Endothelial cell of umbilical vein (primary cell): ENCODE measurements at regions not wholly inside any gene's neighbourhood (a gene's known extent, or its start where the extent isn't known, plus 50 kb on each side); places are given as distances from the start of the nearest gene placed in this dataset.

Experiments
- BruUV-seq: library from RNA; stranded (reverse); fragments of 400-500 nt; replicated peaks from 2 replicates; lab custom pipeline; 2021; lab: Mats Ljungman, UMichigan
- CTCF ChIA-PET: fragments of 300-600, 350-600 bp; sonication (Branson Sonifier 250); formaldehyde crosslinking; loops from one replicate; lab custom pipeline; 2021; ENCODE audit warnings: antibody characterized with exemption, inconsistent platforms; lab: Charles Lee
- POLR2A ChIA-PET: fragments of 300-600, 350-600 bp; sonication (Branson Sonifier 250); formaldehyde crosslinking; loops from one replicate; lab custom pipeline; 2021; ENCODE audit warnings: antibody characterized with exemption, inconsistent platforms; lab: Charles Lee
- DNase-seq: peaks from one replicate; pipeline ENCODE4 v3.0.0-alpha.2; 2011; ENCODE audit warnings: low read depth, low spot score
- FAIRE-seq: peaks from 2 replicates; lab custom pipeline; 2011; peaks lifted over from hg19 to GRCh38; lab: Jason Lieb, UNC
- H2AFZ ChIP-seq: 2 replicates; pipeline ENCODE4 v1.6.0; 2012; ENCODE audit warnings: low read depth, low read length, control low read depth, inconsistent platforms
- H3K27ac ChIP-seq: 2 replicates; pipeline ENCODE4 v1.5.1; 2011; ENCODE audit warnings: low read depth, mild to moderate bottlenecking, control low read depth, low read length, moderate library complexity; ENCODE audit not compliant: insufficient read depth
- H3K27me3 ChIP-seq, 2 experiments: 2 replicates each; pipeline versions ENCODE4 v1.6.0 to v1.6.1; 2011; ENCODE audit warnings: low read length in 2 of 2, mixed read lengths in 1 of 2; ENCODE audit not compliant: control insufficient read depth in 2 of 2, insufficient read depth in 2 of 2
- H3K36me3 ChIP-seq, 2 experiments: 2 replicates in 1 of 2; 3 replicates in 1 of 2; pipeline ENCODE4 v1.5.1; 2011; ENCODE audit warnings: low read length in 2 of 2, mild to moderate bottlenecking in 1 of 2, moderate library complexity in 1 of 2; ENCODE audit not compliant: control insufficient read depth in 2 of 2, insufficient read depth in 2 of 2; ENCODE audit errors: extremely low read depth in 1 of 2
- H3K4me1 ChIP-seq: 3 replicates; pipeline ENCODE4 v1.5.1; 2011; ENCODE audit warnings: mild to moderate bottlenecking, low read length; ENCODE audit not compliant: control insufficient read depth, insufficient read depth; ENCODE audit errors: extremely low read depth
- H3K4me2 ChIP-seq: 2 replicates; pipeline ENCODE4 v1.6.1; 2011; ENCODE audit warnings: low read length, control low read depth, mixed read lengths; ENCODE audit not compliant: insufficient read depth
- H3K4me3 ChIP-seq, 3 experiments: fragments of 200-600 bp in 1 of 3; sonication (generic), shearing (Covaris generic) in 1 of 3; replicated peaks in 1 of 3; 2 replicates each; pipeline ENCODE4 v1.5.1; 2011 to 2016; ENCODE audit warnings: control low read depth in 3 of 3, low read length in 3 of 3, mild to moderate bottlenecking in 2 of 3, inconsistent platforms in 1 of 3, low read depth in 1 of 3, moderate library complexity in 1 of 3; ENCODE audit not compliant: insufficient read depth in 1 of 3
- H3K79me2 ChIP-seq: 2 replicates; pipeline ENCODE4 v1.6.0; 2012; ENCODE audit warnings: low read length, inconsistent platforms; ENCODE audit not compliant: control insufficient read depth, insufficient read depth
- H3K9ac ChIP-seq: replicated peaks from 2 replicates; pipeline ENCODE3; 2011; ENCODE audit warnings: low read length, control low read depth; ENCODE audit not compliant: insufficient read depth; ENCODE audit errors: extremely low read depth
- H3K9me1 ChIP-seq: replicated peaks from 3 replicates; pipeline ENCODE4 v1.6.0; 2011; ENCODE audit warnings: mild to moderate bottlenecking, low read length; ENCODE audit not compliant: control insufficient read depth, insufficient read depth; ENCODE audit errors: extremely low read depth
- H3K9me3 ChIP-seq: replicated peaks from 2 replicates; pipeline ENCODE4 v1.5.1; 2012; ENCODE audit warnings: low read length, inconsistent platforms; ENCODE audit not compliant: control insufficient read depth, insufficient read depth
- H4K20me1 ChIP-seq: replicated peaks from 2 replicates; pipeline ENCODE3; 2011; ENCODE audit warnings: mild to moderate bottlenecking, low read length; ENCODE audit not compliant: control insufficient read depth, insufficient read depth; ENCODE audit errors: extremely low read depth
- EZH2 ChIP-seq: IDR thresholded peaks from 2 replicates; pipeline ENCODE4 v1.6.1; 2012; ENCODE audit warnings: borderline replicate concordance, low read depth, mild to moderate bottlenecking, moderate library complexity, low read length, inconsistent platforms; ENCODE audit not compliant: severe bottlenecking
- FOS ChIP-seq: IDR thresholded peaks from 2 replicates; pipeline ENCODE4 v1.6.1; 2011; ENCODE audit warnings: mild to moderate bottlenecking, low read length, moderate library complexity, borderline replicate concordance; ENCODE audit not compliant: insufficient read depth
- GATA2 ChIP-seq: IDR thresholded peaks from 2 replicates; pipeline ENCODE4 v1.7.0; 2011; ENCODE audit warnings: low read depth, mild to moderate bottlenecking, moderate library complexity, mixed read lengths, low read length; ENCODE audit not compliant: insufficient read length, insufficient read depth
- JUN ChIP-seq: IDR thresholded peaks from 2 replicates; pipeline ENCODE4 v1.6.1; 2011; ENCODE audit warnings: borderline replicate concordance, low read depth; ENCODE audit not compliant: insufficient read length, insufficient read depth
- MYC ChIP-seq: IDR thresholded peaks from one replicate; pipeline ENCODE4 v1.6.1; 2011; ENCODE audit warnings: mild to moderate bottlenecking, low read depth, low read length
- POLR2A ChIP-seq: IDR thresholded peaks from 2 replicates; pipeline ENCODE4 v1.6.1; 2012; ENCODE audit warnings: low read depth, mild to moderate bottlenecking, control low read depth, low read length
- POLR2AphosphoS5 ChIP-seq: IDR thresholded peaks from 2 replicates; pipeline ENCODE4 v1.6.1; 2012; ENCODE audit warnings: low read depth, mild to moderate bottlenecking, control low read depth, low read length, moderate library complexity; ENCODE audit not compliant: insufficient read depth
- dilution Hi-C: fragments of 300-500 bp; cut with MboI; formaldehyde crosslinking; loops from one replicate; pipeline ENCODE4 v1.15.0; 2019; ENCODE audit warnings: low sequenced_read_pairs; ENCODE audit not compliant: extremely low pct_ligation_motif_present
- intact Hi-C: fragments of 100-400 bp; cut with micrococcal nuclease; formaldehyde crosslinking; loops from one replicate; pipeline ENCODE4 v1.10.0; 2022
- TF ChIP-seq, protein P1 (sequence below), 2 donors: IDR thresholded peaks; 1 replicate in 1 of 2; 2 replicates in 1 of 2; pipeline ENCODE4 v1.5.1; 2011; ENCODE audit warnings: low read length in 2 of 2, mild to moderate bottlenecking in 2 of 2, moderate library complexity in 2 of 2, control low read depth in 1 of 2, inconsistent platforms in 1 of 2, low read depth in 1 of 2; ENCODE audit not compliant: insufficient read depth in 1 of 2; ENCODE audit errors: extremely low read depth in 1 of 2
- TF ChIP-seq, protein P2 (sequence below): IDR thresholded peaks from 2 replicates; pipeline ENCODE4 v1.6.1; 2011; ENCODE audit not compliant: insufficient read depth, insufficient read length

DNA sequence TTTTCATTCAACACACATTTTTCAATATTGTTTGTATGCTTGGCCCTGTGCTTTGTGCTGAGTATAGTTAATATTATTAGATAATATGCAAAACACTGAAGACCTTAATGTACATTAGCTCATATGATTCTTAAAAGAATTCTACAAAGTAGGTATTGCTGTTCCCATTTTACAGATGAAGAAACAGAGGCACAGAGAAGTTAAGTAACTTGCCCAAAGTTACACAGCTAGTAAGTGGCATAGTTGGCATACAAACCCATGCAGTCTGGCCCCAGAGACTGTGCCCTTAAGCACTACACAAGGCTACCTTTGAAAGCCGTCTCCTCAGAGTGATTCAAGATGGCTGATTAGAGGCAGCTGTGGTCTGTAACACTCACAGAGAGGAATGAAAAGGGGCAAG, 293.4 kb upstream of the F9 start:
- H3K4me2 ChIP-seq = no peak overlapping the region
- FAIRE-seq = no peak
- POLR2A ChIA-PET = no interaction called here

DNA sequence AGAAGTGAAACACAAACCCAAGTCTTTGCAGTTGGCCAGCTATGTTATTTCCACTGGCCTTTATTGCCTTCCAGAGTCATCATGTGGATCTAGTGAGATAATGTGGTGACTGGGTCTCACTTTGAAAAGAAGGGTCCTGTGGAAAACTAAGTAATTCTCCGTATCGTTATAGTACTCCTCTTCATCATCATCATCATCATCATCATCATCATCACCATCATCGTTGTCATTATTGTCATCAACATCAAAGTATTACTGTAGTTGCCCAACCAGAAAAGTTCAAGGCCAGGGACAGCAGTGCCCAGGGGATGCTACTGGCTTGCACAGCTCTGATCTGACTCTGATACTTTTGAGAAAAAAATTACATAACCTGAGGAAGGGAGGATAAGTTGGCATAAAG, 295.6 kb upstream of the F9 start:
- CTCF ChIA-PET = no interaction called here
- no peak overlapping the region for H3K27ac ChIP-seq
- no peaks in the 10 kb centered on the region for H3K27me3 ChIP-seq
- dilution Hi-C loops = no loop called here
- no peak for FAIRE-seq
- no peak overlapping the region for H3K9ac ChIP-seq
- POLR2A ChIA-PET = no interaction called here
- H4K20me1 ChIP-seq = no peaks in the 10 kb centered on the region
- H3K4me2 ChIP-seq = no peak overlapping the region
- intact Hi-C loops = no loop called here
- DNase-seq = no peak
- H2AFZ ChIP-seq = no peak overlapping the region
- no peak overlapping the region for H3K4me3 ChIP-seq
- no peaks in the 10 kb centered on the region for H3K9me3 ChIP-seq
- TF ChIP-seq, protein P1, sequence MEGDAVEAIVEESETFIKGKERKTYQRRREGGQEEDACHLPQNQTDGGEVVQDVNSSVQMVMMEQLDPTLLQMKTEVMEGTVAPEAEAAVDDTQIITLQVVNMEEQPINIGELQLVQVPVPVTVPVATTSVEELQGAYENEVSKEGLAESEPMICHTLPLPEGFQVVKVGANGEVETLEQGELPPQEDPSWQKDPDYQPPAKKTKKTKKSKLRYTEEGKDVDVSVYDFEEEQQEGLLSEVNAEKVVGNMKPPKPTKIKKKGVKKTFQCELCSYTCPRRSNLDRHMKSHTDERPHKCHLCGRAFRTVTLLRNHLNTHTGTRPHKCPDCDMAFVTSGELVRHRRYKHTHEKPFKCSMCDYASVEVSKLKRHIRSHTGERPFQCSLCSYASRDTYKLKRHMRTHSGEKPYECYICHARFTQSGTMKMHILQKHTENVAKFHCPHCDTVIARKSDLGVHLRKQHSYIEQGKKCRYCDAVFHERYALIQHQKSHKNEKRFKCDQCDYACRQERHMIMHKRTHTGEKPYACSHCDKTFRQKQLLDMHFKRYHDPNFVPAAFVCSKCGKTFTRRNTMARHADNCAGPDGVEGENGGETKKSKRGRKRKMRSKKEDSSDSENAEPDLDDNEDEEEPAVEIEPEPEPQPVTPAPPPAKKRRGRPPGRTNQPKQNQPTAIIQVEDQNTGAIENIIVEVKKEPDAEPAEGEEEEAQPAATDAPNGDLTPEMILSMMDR (IDR thresholded peaks at IDR 0.05; ENCODE audit: extremely low read depth in 1 of 2, insufficient read depth in 1 of 2, low read depth in 1 of 2, low read length in 2 of 2) = no peak
- TF ChIP-seq POLR2A (no peak), POLR2AphosphoS5 (no peak), FOS (no peak), EZH2 (no peak), MYC (no peak), JUN (no peak), GATA2 (no peak)
- TF ChIP-seq, protein P2, sequence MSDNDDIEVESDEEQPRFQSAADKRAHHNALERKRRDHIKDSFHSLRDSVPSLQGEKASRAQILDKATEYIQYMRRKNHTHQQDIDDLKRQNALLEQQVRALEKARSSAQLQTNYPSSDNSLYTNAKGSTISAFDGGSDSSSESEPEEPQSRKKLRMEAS = no peak
- H3K36me3 ChIP-seq = no peaks in the 10 kb centered on the region
- no TSS peak for BruUV-seq
- H3K79me2 ChIP-seq = no peaks in the 10 kb centered on the region
- no peaks in the 10 kb centered on the region for H3K4me1 ChIP-seq
- H3K9me1 ChIP-seq = no peaks in the 10 kb centered on the region

More for the DNA sequence above, 293.4 kb upstream of the F9 start:
- Histone ChIP-seq H3K27me3 (no peaks in the 10 kb centered on the region), H4K20me1 (no peaks in the 10 kb centered on the region), H3K27ac (no peak overlapping the region), H2AFZ (no peak overlapping the region), H3K36me3 (no peaks in the 10 kb centered on the region), H3K9me1 (no peaks in the 10 kb centered on the region), H3K79me2 (no peaks in the 10 kb centered on the region), H3K9me3 (no peaks in the 10 kb centered on the region), H3K4me3 (no peak overlapping the region), H3K9ac (no peak overlapping the region), H3K4me1 (no peaks in the 10 kb centered on the region)
- DNase-seq = no peak
- intact Hi-C loops = no loop called here
- TF ChIP-seq MYC (no peak), EZH2 (no peak), GATA2 (no peak), POLR2AphosphoS5 (no peak), FOS (no peak), POLR2A (no peak), JUN (no peak)
- TF ChIP-seq, protein P2 = no peak
- BruUV-seq = no TSS peak
- CTCF ChIA-PET = no interaction called here
- dilution Hi-C loops = no loop called here
